ENCODE measurements at regions not wholly inside any gene's neighbourhood (a gene's known extent, or its start where the extent isn't known, plus 50 kb on each side); places are given as distances from the start of the nearest gene placed in this dataset.

DNA sequence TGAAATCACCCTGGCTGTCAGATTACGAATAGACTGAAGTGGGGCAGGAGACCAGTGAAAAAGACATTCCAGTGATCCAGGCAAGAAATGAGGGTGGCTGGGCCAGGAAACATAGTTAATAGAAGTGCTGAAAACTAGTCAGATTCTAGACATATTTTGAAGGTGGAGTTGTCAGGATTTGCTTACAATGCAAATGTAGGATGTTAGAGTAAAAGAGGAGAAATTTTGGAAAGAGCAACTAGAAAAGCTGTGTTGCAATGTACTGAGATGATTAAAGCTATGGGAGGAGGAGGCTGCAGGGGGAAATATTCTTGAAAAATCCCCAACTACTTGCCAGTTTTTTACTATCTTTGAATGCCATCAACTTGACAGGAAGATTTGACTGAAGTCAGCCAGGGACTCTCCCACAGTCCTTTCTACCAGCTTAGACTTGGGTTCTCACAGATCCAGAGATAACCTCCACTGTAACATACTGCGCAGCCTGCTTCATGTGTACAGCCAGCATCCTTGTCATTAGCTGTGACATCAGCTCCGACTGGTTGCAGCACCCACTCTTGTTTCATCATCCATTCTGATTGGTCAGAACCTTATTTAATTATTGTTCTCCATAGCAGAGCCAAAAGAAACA is 109.7 kb downstream of the TSEN15 start:
- no peaks in the 10 kb centered on the region for H3K9me3 ChIP-seq
- H3K4me3 ChIP-seq = no peak overlapping the region
- no peaks in the 10 kb centered on the region for H3K27me3 ChIP-seq
- H3K4me1 ChIP-seq = peaks cover 0 to 18% (median 16%) of the 10 kb centered on the region in 4 donors
- ATAC-seq (ENCODE audit: low FRiP score in 2 of 2) = peak; percentile 59 to 79
- H3K36me3 ChIP-seq = no peaks in the 10 kb centered on the region
- no peak for DNase-seq
- peak in 1 of 2 donors; percentile 8 for TF ChIP-seq POLR2AphosphoS5 (IDR thresholded peaks at IDR 0.05)
- TF ChIP-seq, protein P1, sequence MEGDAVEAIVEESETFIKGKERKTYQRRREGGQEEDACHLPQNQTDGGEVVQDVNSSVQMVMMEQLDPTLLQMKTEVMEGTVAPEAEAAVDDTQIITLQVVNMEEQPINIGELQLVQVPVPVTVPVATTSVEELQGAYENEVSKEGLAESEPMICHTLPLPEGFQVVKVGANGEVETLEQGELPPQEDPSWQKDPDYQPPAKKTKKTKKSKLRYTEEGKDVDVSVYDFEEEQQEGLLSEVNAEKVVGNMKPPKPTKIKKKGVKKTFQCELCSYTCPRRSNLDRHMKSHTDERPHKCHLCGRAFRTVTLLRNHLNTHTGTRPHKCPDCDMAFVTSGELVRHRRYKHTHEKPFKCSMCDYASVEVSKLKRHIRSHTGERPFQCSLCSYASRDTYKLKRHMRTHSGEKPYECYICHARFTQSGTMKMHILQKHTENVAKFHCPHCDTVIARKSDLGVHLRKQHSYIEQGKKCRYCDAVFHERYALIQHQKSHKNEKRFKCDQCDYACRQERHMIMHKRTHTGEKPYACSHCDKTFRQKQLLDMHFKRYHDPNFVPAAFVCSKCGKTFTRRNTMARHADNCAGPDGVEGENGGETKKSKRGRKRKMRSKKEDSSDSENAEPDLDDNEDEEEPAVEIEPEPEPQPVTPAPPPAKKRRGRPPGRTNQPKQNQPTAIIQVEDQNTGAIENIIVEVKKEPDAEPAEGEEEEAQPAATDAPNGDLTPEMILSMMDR (IDR thresholded peaks at IDR 0.05) = no peak
- peak overlapping the region; percentile 14 to 80 (median 42) for H3K27ac ChIP-seq
- 44 to 45% methylated on average over 3 of the region's 3 CpGs for WGBS, 2 donors

DNA sequence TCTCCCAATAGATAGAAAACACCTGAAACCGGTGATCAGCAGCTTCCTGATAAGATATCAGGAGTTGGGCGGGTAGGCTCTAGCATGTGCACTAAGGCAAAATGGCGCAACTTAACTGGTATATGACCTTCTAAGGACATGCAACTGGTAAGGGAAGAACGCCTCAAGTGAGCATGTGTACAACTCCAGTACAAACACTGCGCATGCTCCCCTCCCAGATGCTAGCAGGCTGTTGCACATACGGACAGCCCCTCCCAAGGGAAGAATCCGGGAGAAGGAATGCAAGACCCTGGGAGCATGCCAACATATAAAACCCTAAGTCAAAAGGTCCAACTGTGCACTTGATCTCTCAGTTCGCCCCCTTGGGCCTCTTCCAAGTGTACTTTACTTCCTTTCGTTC is 110.8 kb downstream of the TSEN15 start:
- H3K9me3 ChIP-seq = no peaks in the 10 kb centered on the region
- H3K4me3 ChIP-seq = no peak overlapping the region
- TF ChIP-seq, protein P1 (IDR thresholded peaks at IDR 0.05) = no peak
- TF ChIP-seq POLR2AphosphoS5 (IDR thresholded peaks at IDR 0.05) (no peak), EP300 (IDR thresholded peaks at IDR 0.05) (no peak), POLR2A (IDR thresholded peaks at IDR 0.05) (no peak)
- peaks cover 0 to 18% (median 16%) of the 10 kb centered on the region in 4 donors for H3K4me1 ChIP-seq
- no peaks in the 10 kb centered on the region for H3K36me3 ChIP-seq
- WGBS, 2 donors = 73% methylated on average over 9 of the region's 9 CpGs
- H3K27ac ChIP-seq = no peak overlapping the region
- H3K27me3 ChIP-seq = no peaks in the 10 kb centered on the region
- DNase-seq (no peak), ATAC-seq (ENCODE audit: low FRiP score in 2 of 2) (no peak)

DNA sequence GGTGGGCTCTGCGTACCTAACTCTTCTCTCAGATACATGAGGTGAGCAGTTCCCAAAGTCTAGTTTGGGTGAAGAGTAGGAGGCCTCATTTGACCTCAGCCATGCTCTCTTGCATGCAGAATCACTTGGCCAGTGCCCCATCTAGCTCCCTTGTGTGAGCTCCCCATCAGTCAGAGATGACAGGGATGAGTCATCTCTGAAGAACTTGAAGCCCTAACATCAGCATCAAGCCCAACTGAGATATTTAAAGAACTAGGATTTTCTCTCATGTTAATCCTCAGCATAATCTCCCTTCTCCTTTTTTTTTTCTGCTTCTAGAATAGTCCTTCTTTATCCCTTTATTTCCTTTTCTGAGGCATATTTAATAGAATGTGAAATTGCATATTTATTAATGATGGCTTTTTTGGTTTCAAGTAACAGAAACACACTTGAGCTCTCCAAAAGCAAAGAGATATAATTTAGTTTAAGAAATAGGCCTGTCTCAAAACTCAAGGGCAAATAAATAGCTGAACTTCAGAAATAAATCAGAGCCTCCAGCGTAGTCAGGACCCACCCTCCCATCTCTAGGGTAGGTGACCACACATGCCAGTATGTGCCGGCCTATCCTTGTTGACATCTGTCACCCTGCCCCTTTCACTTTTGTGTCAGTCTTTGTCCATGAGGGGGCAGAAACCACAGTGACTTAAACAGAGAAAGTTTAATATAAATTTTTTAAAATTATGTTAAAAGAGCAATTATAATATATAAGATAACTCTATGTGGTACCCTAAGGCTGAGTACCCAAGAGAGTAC is 112.3 kb downstream of the TSEN15 start:
- H3K4me3 ChIP-seq = no peak overlapping the region
- DNase-seq = no peak
- peak in 1 of 2 donors; percentile 61 for ATAC-seq (ENCODE audit: low FRiP score in 2 of 2)
- H3K4me1 ChIP-seq = peaks cover 0 to 18% (median 16%) of the 10 kb centered on the region in 4 donors
- TF ChIP-seq EP300 (IDR thresholded peaks at IDR 0.05) (no peak), POLR2AphosphoS5 (IDR thresholded peaks at IDR 0.05) (no peak), POLR2A (IDR thresholded peaks at IDR 0.05) (no peak)
- TF ChIP-seq, protein P1 (IDR thresholded peaks at IDR 0.05) = no peak
- no peak overlapping the region for H3K27ac ChIP-seq
- no peaks in the 10 kb centered on the region for H3K9me3 ChIP-seq
- no peaks in the 10 kb centered on the region for H3K36me3 ChIP-seq
- 75 to 82% methylated on average over 3 of the region's 3 CpGs for WGBS, 2 donors
- H3K27me3 ChIP-seq = no peaks in the 10 kb centered on the region

DNA sequence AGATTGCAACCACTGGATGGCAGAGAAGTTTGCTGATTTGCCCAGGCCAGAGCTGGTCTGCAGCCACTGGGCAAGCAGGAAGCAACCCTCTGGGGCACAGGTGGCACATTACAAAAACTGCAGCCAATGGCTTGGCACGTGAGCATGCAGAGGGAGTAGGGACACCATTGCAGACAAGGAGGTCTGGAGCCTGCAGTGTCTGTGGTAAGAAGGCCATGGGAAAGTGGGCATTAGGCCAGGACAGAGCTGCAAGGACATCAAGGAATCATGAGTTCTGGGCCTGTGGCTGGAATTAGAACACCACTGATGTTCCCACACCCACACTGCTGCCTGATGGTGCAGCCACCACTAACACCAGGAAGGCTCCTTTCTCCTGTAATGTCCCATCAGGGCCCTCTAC is 113.0 kb downstream of the TSEN15 start:
- no peak overlapping the region for H3K4me3 ChIP-seq
- H3K36me3 ChIP-seq = no peaks in the 10 kb centered on the region
- H3K4me1 ChIP-seq = peaks cover 0 to 18% (median 14%) of the 10 kb centered on the region in 4 donors
- no peak overlapping the region for H3K27ac ChIP-seq
- TF ChIP-seq POLR2AphosphoS5 (IDR thresholded peaks at IDR 0.05) = no peak
- no peak for TF ChIP-seq POLR2A (IDR thresholded peaks at IDR 0.05)
- no peak for TF ChIP-seq EP300 (IDR thresholded peaks at IDR 0.05)
- TF ChIP-seq, protein P1 (IDR thresholded peaks at IDR 0.05) = no peak
- H3K9me3 ChIP-seq = no peaks in the 10 kb centered on the region
- no peaks in the 10 kb centered on the region for H3K27me3 ChIP-seq
- 89 to 94% methylated on average over 1 of the region's 1 CpG for WGBS, 2 donors
- ATAC-seq (ENCODE audit: low FRiP score in 2 of 2) (no peak), DNase-seq (no peak)

Data from upper lobe of left lung (tissue), 6 donors.